IPS DF 6.9 (cell line): ENCODE measurements at regions not wholly inside any gene's neighbourhood (a gene's known extent, or its start where the extent isn't known, plus 50 kb on each side); places are given as distances from the start of the nearest gene placed in this dataset.

Source experiments
- DNase-seq: peaks from one replicate; pipeline ENCODE4 v3.0.0-alpha.2; 2013; ENCODE audit warnings: low read depth, low spot score
- H3K27ac ChIP-seq: one replicate; pipeline ENCODE4 v1.5.1; 2013; ENCODE audit warnings: low read length, control low read depth
- H3K27me3 ChIP-seq: 2 replicates; pipeline ENCODE4 v1.6.1; 2013; ENCODE audit warnings: mild to moderate bottlenecking, low read length; ENCODE audit not compliant: control insufficient read depth, insufficient read depth
- H3K36me3 ChIP-seq: 2 replicates; pipeline ENCODE4 v1.6.1; 2013; ENCODE audit warnings: low read length; ENCODE audit not compliant: control insufficient read depth, insufficient read depth
- H3K4me1 ChIP-seq: 2 replicates; pipeline ENCODE4 v1.6.1; 2013; ENCODE audit warnings: low read length; ENCODE audit not compliant: control insufficient read depth, insufficient read depth
- H3K4me3 ChIP-seq: 2 replicates; pipeline ENCODE4 v1.5.1; 2013; ENCODE audit warnings: mild to moderate bottlenecking, low read length
- H3K9me3 ChIP-seq: 2 replicates; pipeline ENCODE4 v1.6.1; 2013; ENCODE audit warnings: low read length, inconsistent platforms; ENCODE audit not compliant: control insufficient read depth, insufficient read depth
- WGBS: extraction: QIAGEN DNeasy Blood & Tissue Kit; methylation state at CpG from one replicate; pipeline ENCODE4 v1.1.7; 2013; ENCODE audit warnings: mixed read lengths, missing lambda C conversion rate; ENCODE audit not compliant: insufficient read length, insufficient coverage; 5-methylcytosine and 5-hydroxymethylcytosine counted together

GRCh38 chr12:88793096-88793495 is 212.8 kb upstream of the KITLG start:
- DNase-seq: no peak
- no peak overlapping the region for H3K27ac ChIP-seq

GRCh38 chr12:88790231-88790630 is 210.0 kb upstream of the KITLG start:
- DNase-seq: no peak
- Histone ChIP-seq H3K9me3 (peaks cover 3% of the 10 kb centered on the region), H3K27ac (no peak overlapping the region), H3K36me3 (no peaks in the 10 kb centered on the region; the same call in 1 of the 2 replicates), H3K4me1 (no peaks in the 10 kb centered on the region), H3K27me3 (no peaks in the 10 kb centered on the region), H3K4me3 (no peak overlapping the region; the same call in 1 of the 2 replicates)
- no CpG with 5 or more reads among the region's 1 CpG for WGBS

More at GRCh38 chr12:88793096-88793495, 212.8 kb upstream of the KITLG start:
- Histone ChIP-seq H3K9me3 (peaks cover 3% of the 10 kb centered on the region), H3K4me1 (no peaks in the 10 kb centered on the region), H3K36me3 (no peaks in the 10 kb centered on the region; the same call in 1 of the 2 replicates), H3K4me3 (no peak overlapping the region), H3K27me3 (no peaks in the 10 kb centered on the region)

DNA sequence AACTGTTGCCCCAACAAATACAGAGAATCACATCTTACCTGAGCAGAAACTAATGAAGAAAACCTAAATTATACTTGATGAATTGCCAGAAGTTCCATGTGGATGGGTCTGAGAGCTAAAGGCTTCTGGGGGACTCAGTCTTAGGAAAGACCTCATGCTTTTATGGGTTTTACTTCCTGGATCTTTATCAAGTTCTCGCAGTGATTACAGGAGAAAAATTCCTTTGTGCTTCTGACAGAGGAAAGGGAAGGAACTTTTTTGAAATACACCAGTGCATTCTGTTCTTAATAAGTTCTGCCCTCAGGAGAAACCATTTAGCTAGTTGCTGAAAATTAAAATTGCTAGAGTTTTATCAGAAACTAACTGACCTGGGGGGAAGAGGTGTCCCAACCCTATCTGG is 203.9 kb upstream of the KITLG start:
- Histone ChIP-seq H3K27me3 (no peaks in the 10 kb centered on the region), H3K4me1 (no peaks in the 10 kb centered on the region), H3K36me3 (no peaks in the 10 kb centered on the region), H3K4me3 (no peak overlapping the region), H3K9me3 (no peaks in the 10 kb centered on the region), H3K27ac (no peak overlapping the region)
- DNase-seq: no peak
- WGBS: no CpG with 5 or more reads among the region's 1 CpG

- WGBS: no CpG with 5 or more reads among the region's 1 CpG
- Histone ChIP-seq H3K9me3 (no peaks in the 10 kb centered on the region), H3K4me3 (no peak overlapping the region), H3K27ac (no peak overlapping the region), H3K27me3 (no peaks in the 10 kb centered on the region), H3K36me3 (no peaks in the 10 kb centered on the region), H3K4me1 (no peaks in the 10 kb centered on the region)
- DNase-seq: no peak
These were observed 202.1 kb upstream of the KITLG start for GRCh38 chr12:88782351-88782750.

GRCh38 chr12:88781909-88782308 is 201.6 kb upstream of the KITLG start:
- no peak for DNase-seq
- no peak overlapping the region for H3K4me3 ChIP-seq
- H3K27ac ChIP-seq: no peak overlapping the region
- H3K4me1 ChIP-seq: no peaks in the 10 kb centered on the region
- H3K9me3 ChIP-seq: no peaks in the 10 kb centered on the region
- H3K27me3 ChIP-seq: no peaks in the 10 kb centered on the region
- no peaks in the 10 kb centered on the region for H3K36me3 ChIP-seq

DNA sequence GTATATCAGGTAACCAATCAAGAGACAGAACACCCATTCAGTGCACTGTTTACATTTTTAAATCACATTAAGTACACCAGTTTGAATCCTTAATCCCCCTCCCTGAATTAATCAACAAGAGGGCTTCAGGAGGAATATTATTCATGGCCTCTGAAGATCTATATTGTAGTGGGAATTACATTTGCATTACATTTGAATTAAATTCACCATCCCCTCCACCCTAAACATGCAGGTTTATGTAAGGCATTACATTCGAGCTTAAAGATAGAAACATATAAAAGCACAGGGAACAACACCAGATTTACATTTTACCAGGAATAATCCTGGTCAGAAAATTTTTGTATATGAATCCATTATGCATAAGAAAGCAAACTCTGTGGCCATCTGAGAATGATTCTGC is 197.8 kb upstream of the KITLG start:
- no peak overlapping the region for H3K4me3 ChIP-seq
- no peaks in the 10 kb centered on the region for H3K27me3 ChIP-seq
- no peaks in the 10 kb centered on the region for H3K9me3 ChIP-seq
- WGBS: no CpG with 5 or more reads among the region's 1 CpG
- no peak for DNase-seq
- H3K27ac ChIP-seq: no peak overlapping the region
- H3K4me1 ChIP-seq: no peaks in the 10 kb centered on the region
- no peaks in the 10 kb centered on the region for H3K36me3 ChIP-seq

- Histone ChIP-seq H3K4me3 (no peak overlapping the region), H3K9me3 (no peaks in the 10 kb centered on the region), H3K27me3 (no peaks in the 10 kb centered on the region), H3K36me3 (no peaks in the 10 kb centered on the region), H3K27ac (no peak overlapping the region), H3K4me1 (no peaks in the 10 kb centered on the region)
- WGBS: no CpG with 5 or more reads among the region's 3 CpGs
- DNase-seq: no peak
These were observed 195.5 kb upstream of the KITLG start for GRCh38 chr12:88775742-88776151.

- no peaks in the 10 kb centered on the region for H3K27me3 ChIP-seq
These were observed 187.4 kb upstream of the KITLG start for GRCh38 chr12:88767699-88768098.

GRCh38 chr12:88764781-88765480 is 184.7 kb upstream of the KITLG start:
- no peaks in the 10 kb centered on the region for H3K36me3 ChIP-seq
- DNase-seq: no peak
- WGBS: no CpG with 5 or more reads among the region's 3 CpGs
- no peaks in the 10 kb centered on the region; the same call in 1 of the 2 replicates for H3K4me1 ChIP-seq
- H3K27ac ChIP-seq: no peak overlapping the region
- no peaks in the 10 kb centered on the region for H3K9me3 ChIP-seq
- no peaks in the 10 kb centered on the region for H3K27me3 ChIP-seq
- H3K4me3 ChIP-seq: no peak overlapping the region

More at GRCh38 chr12:88767699-88768098, 187.4 kb upstream of the KITLG start:
- H3K4me3 ChIP-seq: no peak overlapping the region
- no CpG with 5 or more reads among the region's 1 CpG for WGBS
- no peaks in the 10 kb centered on the region for H3K36me3 ChIP-seq
- no peak for DNase-seq
- no peaks in the 10 kb centered on the region for H3K9me3 ChIP-seq
- no peak overlapping the region for H3K27ac ChIP-seq
- H3K4me1 ChIP-seq: no peaks in the 10 kb centered on the region; the same call in 1 of the 2 replicates

- Histone ChIP-seq H3K4me1 (no peaks in the 10 kb centered on the region; the same call in 1 of the 2 replicates), H3K27ac (no peak overlapping the region), H3K9me3 (no peaks in the 10 kb centered on the region), H3K36me3 (no peaks in the 10 kb centered on the region), H3K4me3 (no peak overlapping the region), H3K27me3 (no peaks in the 10 kb centered on the region)
- WGBS: no CpG with 5 or more reads among the region's 1 CpG
- no peak for DNase-seq
These were observed 183.3 kb upstream of the KITLG start for GRCh38 chr12:88763536-88764100.

DNA sequence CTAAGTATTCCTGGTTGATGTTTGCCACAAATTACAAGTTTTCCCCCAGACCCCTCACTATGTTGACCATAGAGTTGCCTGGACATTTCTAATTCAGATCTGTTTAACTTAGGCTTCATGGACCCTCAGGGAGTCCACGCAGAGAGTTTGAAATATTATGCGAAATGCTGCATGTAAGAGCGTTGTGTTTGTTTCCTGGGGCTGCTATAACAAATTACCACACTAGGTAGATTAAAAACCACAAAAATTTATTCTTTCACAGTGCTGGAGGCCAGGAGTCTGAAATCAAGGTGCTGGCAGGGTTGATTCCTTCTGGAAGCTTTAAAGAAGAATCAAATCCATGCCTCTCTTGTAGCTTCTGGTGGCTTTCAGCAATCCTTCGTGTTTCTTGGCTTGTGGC is 177.9 kb upstream of the KITLG start:
- no peak overlapping the region for H3K27ac ChIP-seq
- no peaks in the 10 kb centered on the region for H3K36me3 ChIP-seq
- no peaks in the 10 kb centered on the region for H3K27me3 ChIP-seq
- no peaks in the 10 kb centered on the region for H3K4me1 ChIP-seq
- no peaks in the 10 kb centered on the region for H3K9me3 ChIP-seq
- no peak for DNase-seq
- no CpG with 5 or more reads among the region's 4 CpGs for WGBS
- H3K4me3 ChIP-seq: no peak overlapping the region
